ENCODE measurements at regions not wholly inside any gene's neighbourhood (a gene's known extent, or its start where the extent isn't known, plus 50 kb on each side); places are given as distances from the start of the nearest gene placed in this dataset.

GRCh38 chr2:5524551-5524950 is 167.6 kb upstream of the SOX11 start:
- intact Hi-C loops (cut with DNase I, micrococcal nuclease): no loop called here
- Histone ChIP-seq H3K27me3 (ENCODE audit: control insufficient read depth in 1 of 2, insufficient read depth in 2 of 2, low read length in 2 of 2) (no peaks in the 10 kb centered on the region), H3K9me3 (ENCODE audit: control insufficient read depth in 1 of 2, insufficient read depth in 1 of 2, low read length in 2 of 2) (peaks cover 0 to 17% of the 10 kb centered on the region in 2 experiments), H3K4me1 (ENCODE audit: insufficient read depth, low read length) (no peaks in the 10 kb centered on the region), H3K36me3 (ENCODE audit: insufficient read depth, low read length) (no peaks in the 10 kb centered on the region), H3K4me3 (ENCODE audit: low read length) (no peak overlapping the region), H3K27ac (ENCODE audit: low read depth in 1 of 2, low read length in 2 of 2) (no peak overlapping the region)
- no peak for TF ChIP-seq CTCF (IDR thresholded peaks at IDR 0.05)
- Mint-ChIP-seq H3K27me3 (no peaks in the 10 kb centered on the region), H3K36me3 (ENCODE audit: low read depth) (no peaks in the 10 kb centered on the region), H3K27ac (no peak overlapping the region), H3K4me3 (no peak overlapping the region), H3K4me1 (ENCODE audit: low read depth) (no peaks in the 10 kb centered on the region), H3K9me3 (no peaks in the 10 kb centered on the region)
- DNase-seq (no peak), ATAC-seq (ENCODE audit: poor library complexity) (no peak)
- ChIA-PET CTCF (no interaction called here), POLR2A (no interaction called here)

- intact Hi-C loops (cut with DNase I, micrococcal nuclease): no loop called here
- Mint-ChIP-seq H3K4me1 (ENCODE audit: low read depth) (no peaks in the 10 kb centered on the region), H3K36me3 (ENCODE audit: low read depth) (no peaks in the 10 kb centered on the region), H3K4me3 (no peak overlapping the region), H3K27me3 (no peaks in the 10 kb centered on the region), H3K27ac (no peak overlapping the region), H3K9me3 (no peaks in the 10 kb centered on the region)
- ATAC-seq (ENCODE audit: poor library complexity): no peak
- no peaks in the 10 kb centered on the region for H3K4me1 ChIP-seq (ENCODE audit: insufficient read depth, low read length)
- H3K9me3 ChIP-seq (ENCODE audit: control insufficient read depth in 1 of 2, insufficient read depth in 1 of 2, low read length in 2 of 2): peaks cover 0 to 17% of the 10 kb centered on the region in 2 experiments
- POLR2A ChIA-PET: no interaction called here
- TF ChIP-seq CTCF (IDR thresholded peaks at IDR 0.05): no peak
- H3K27me3 ChIP-seq (ENCODE audit: control insufficient read depth in 1 of 2, insufficient read depth in 2 of 2, low read length in 2 of 2): no peaks in the 10 kb centered on the region
- H3K4me3 ChIP-seq (ENCODE audit: low read length): no peak overlapping the region
- no peak for DNase-seq
- CTCF ChIA-PET: no interaction called here
- H3K36me3 ChIP-seq (ENCODE audit: insufficient read depth, low read length): no peaks in the 10 kb centered on the region
- H3K27ac ChIP-seq (ENCODE audit: low read depth in 1 of 2, low read length in 2 of 2): no peak overlapping the region
Measured at GRCh38 chr2:5528706-5529105, 163.5 kb upstream of the SOX11 start.

- Histone ChIP-seq H3K9me3 (ENCODE audit: control insufficient read depth in 1 of 2, insufficient read depth in 1 of 2, low read length in 2 of 2) (peaks cover 0 to 17% of the 10 kb centered on the region in 2 experiments), H3K36me3 (ENCODE audit: insufficient read depth, low read length) (no peaks in the 10 kb centered on the region), H3K27ac (ENCODE audit: low read depth in 1 of 2, low read length in 2 of 2) (no peak overlapping the region), H3K27me3 (ENCODE audit: control insufficient read depth in 1 of 2, insufficient read depth in 2 of 2, low read length in 2 of 2) (no peaks in the 10 kb centered on the region), H3K4me1 (ENCODE audit: insufficient read depth, low read length) (no peaks in the 10 kb centered on the region), H3K4me3 (ENCODE audit: low read length) (no peak overlapping the region)
- Mint-ChIP-seq H3K27me3 (no peaks in the 10 kb centered on the region), H3K36me3 (ENCODE audit: low read depth) (no peaks in the 10 kb centered on the region), H3K27ac (no peak overlapping the region), H3K9me3 (no peaks in the 10 kb centered on the region), H3K4me3 (no peak overlapping the region), H3K4me1 (ENCODE audit: low read depth) (no peaks in the 10 kb centered on the region)
- POLR2A ChIA-PET: interaction anchor here (0.7 kb wide), 1 partner anchor 360 kb away, joined by 3 read pairs; no protein-coding TSS in a partner anchor
- ATAC-seq (ENCODE audit: poor library complexity) (no peak), DNase-seq (no peak)
- CTCF ChIA-PET: no interaction called here
- TF ChIP-seq CTCF (IDR thresholded peaks at IDR 0.05): no peak
- intact Hi-C loops (cut with DNase I, micrococcal nuclease): no loop called here
Measured at GRCh38 chr2:5530011-5530696, 162.0 kb upstream of the SOX11 start.

Measured in CD4-positive, alpha-beta T cell (primary cell).